Erythroblast (primary cell): ENCODE measurements at regions not wholly inside any gene's neighbourhood (a gene's known extent, or its start where the extent isn't known, plus 50 kb on each side); places are given as distances from the start of the nearest gene placed in this dataset.

Experiments
- GATA1 ChIP-seq: IDR thresholded peaks from 2 replicates; pipeline ENCODE4 v1.6.1; 2011; ENCODE audit warnings: low read depth, mild to moderate bottlenecking, control low read depth, low read length, moderate library complexity
- POLR2A ChIP-seq: IDR thresholded peaks from 2 replicates; pipeline ENCODE4 v1.6.1; 2011; ENCODE audit warnings: mild to moderate bottlenecking, low read length

DNA sequence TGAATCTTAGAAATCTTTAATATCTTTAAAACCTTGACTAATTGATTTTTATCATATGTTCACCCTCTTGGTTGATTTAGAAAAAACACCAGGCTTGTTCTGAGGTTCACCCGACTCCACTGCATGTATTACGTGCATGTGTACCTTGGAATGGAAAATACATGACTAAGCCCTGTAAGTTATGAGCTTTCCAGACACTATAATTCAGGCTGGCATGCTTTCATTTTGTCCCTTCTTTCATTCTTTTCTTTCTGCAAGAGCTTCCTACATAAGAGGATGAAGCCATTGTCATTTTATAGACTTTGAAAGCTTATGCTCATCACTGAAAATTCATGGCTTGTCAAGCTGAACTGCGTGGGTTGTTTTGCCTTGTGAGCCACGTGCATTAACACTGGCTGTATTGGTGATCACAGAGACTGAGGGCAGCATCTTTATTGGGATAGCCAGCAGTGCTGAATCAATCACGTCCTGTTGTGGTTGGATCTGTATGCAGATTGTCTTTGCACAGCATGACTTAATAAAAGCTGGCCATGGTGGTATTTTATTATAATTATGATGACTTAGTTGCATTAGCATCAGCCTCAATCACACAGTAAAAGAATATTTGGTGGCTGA is 141.9 kb downstream of the SLIT2 start:
- TF ChIP-seq POLR2A = no peak
- TF ChIP-seq GATA1 = no peak
